GM12878 (cell line): ENCODE measurements at regions not wholly inside any gene's neighbourhood (a gene's known extent, or its start where the extent isn't known, plus 50 kb on each side); places are given as distances from the start of the nearest gene placed in this dataset.

ENCODE experiments used
- BHLHE40 ChIP-seq, 2 experiments: fragments of 450-650 bp in 1 of 2; IDR thresholded peaks; 2 replicates each; pipeline ENCODE4 v1.6.1; 2011 to 2017; ENCODE audit warnings: low read depth in 2 of 2, borderline replicate concordance in 1 of 2, improper control_type of control experiment in 1 of 2, low read length in 1 of 2, mild to moderate bottlenecking in 1 of 2
- ETV6 ChIP-seq, 2 experiments: fragments of 450-650 bp in 1 of 2; IDR thresholded peaks in 1 of 2; conservative IDR thresholded peaks in 1 of 2; 2 replicates each; pipeline ENCODE4 v1.6.1; 2014; ENCODE audit warnings: antibody characterized with exemption in 1 of 2, borderline replicate concordance in 1 of 2, low read depth in 1 of 2, mild to moderate bottlenecking in 1 of 2, moderate library complexity in 1 of 2
- HDAC6 ChIP-seq: fragments of 200-600 bp; sonication (generic); IDR thresholded peaks from one replicate; pipeline ENCODE4 v1.8.0; 2017; ENCODE audit warnings: antibody characterized with exemption; ENCODE audit not compliant: unreplicated experiment
- KDM1A ChIP-seq: fragments of 200-600 bp; sonication (generic); IDR thresholded peaks from 2 replicates; pipeline ENCODE4 v1.6.1; 2016; ENCODE audit warnings: borderline replicate concordance
- PAX8 ChIP-seq: fragments of 450-650 bp; IDR thresholded peaks from 2 replicates; pipeline ENCODE4 v1.6.1; 2017; ENCODE audit warnings: mild to moderate bottlenecking, moderate library complexity
- POLR2AphosphoS5 ChIP-seq: IDR thresholded peaks from 2 replicates; pipeline ENCODE4 v1.6.1; 2011; ENCODE audit warnings: mild to moderate bottlenecking, low read length, inconsistent platforms
- SIN3A ChIP-seq: IDR thresholded peaks from 2 replicates; pipeline ENCODE4 v1.6.1; 2012; ENCODE audit warnings: low read depth, low read length, improper control_type of control experiment
- SIX5 ChIP-seq: IDR thresholded peaks from 2 replicates; pipeline ENCODE4 v1.6.1; 2011; ENCODE audit warnings: mild to moderate bottlenecking, low read depth, low read length, moderate library complexity; ENCODE audit not compliant: severe bottlenecking
- SMC3 ChIP-seq: IDR thresholded peaks from 2 replicates; pipeline ENCODE4 v1.6.1; 2011; ENCODE audit warnings: low read length, improper control_type of control experiment, borderline replicate concordance
- TF ChIP-seq, protein P1 (sequence below), 3 experiments: IDR thresholded peaks in 2 of 3; conservative IDR thresholded peaks in 1 of 3; 2 replicates each; pipeline ENCODE4 v1.5.1; 2011; ENCODE audit warnings: low read depth in 3 of 3, low read length in 3 of 3, mild to moderate bottlenecking in 3 of 3, control low read depth in 2 of 3, moderate library complexity in 2 of 3, inconsistent platforms in 1 of 3, mixed read lengths in 1 of 3; ENCODE audit not compliant: control insufficient read depth in 2 of 3, insufficient read depth in 1 of 3; ENCODE audit errors: extremely low read depth in 1 of 3
- TF ChIP-seq, protein P2 (sequence below): IDR thresholded peaks from 2 replicates; pipeline ENCODE4 v1.6.1; 2011; ENCODE audit warnings: low read depth, mild to moderate bottlenecking, low read length, moderate library complexity, borderline replicate concordance; ENCODE audit errors: extremely low read depth

DNA sequence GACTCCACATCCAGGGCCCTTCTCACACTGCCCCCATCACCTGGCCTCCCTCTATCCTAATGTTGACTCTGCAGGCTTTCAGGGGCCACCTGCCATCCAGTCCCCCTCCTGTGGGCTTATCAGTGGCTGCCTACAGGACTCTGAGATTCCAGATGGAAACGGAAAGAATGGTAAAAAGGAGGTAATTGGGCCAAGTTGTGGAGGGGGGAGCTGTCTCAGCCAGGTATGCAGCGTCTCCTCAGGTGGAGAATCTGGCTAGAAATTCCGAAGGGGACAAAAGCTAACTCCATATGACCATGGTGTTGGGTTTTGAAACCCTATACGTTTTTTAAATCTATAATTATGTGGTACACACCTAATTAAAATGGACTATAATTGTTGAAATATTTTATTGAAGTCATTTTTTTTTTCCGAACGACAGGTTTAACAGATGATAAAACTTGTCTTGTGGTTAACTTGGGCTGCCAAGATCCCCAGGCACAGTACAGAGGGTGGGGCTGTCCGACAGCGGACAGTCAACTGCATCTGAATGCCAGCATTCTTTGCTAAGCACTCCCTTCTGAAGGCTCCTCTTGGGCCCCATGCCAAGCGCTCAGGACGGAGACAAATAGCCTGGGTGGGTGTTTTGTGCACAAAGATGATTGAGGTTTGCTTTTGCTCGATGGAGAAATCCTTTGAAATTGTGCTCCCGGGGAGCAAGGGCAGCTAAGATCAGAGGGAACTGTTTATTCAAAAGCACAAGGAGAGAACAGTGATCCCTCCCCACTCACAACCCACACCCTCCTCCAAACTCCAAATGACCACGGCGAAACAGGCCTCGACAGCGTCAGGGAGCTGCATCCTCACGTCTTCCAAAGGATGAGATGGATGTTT is 365.6 kb downstream of the BCL11B start:
- TF ChIP-seq HDAC6 (no peak), SIN3A (no peak), ETV6 (conservative IDR thresholded peaks at IDR 0.05 in 1 of 2, IDR thresholded peaks at IDR 0.05 in 1 of 2; ENCODE audit: borderline replicate concordance in 1 of 2, low read depth in 1 of 2) (no peak), SMC3 (no peak), POLR2AphosphoS5 (no peak), KDM1A (no peak), BHLHE40 (IDR thresholded peaks at IDR 0.05; ENCODE audit: borderline replicate concordance in 1 of 2, low read depth in 2 of 2, low read length in 1 of 2) (no peak), PAX8 (no peak), SIX5 (no peak)
- TF ChIP-seq, protein P1, sequence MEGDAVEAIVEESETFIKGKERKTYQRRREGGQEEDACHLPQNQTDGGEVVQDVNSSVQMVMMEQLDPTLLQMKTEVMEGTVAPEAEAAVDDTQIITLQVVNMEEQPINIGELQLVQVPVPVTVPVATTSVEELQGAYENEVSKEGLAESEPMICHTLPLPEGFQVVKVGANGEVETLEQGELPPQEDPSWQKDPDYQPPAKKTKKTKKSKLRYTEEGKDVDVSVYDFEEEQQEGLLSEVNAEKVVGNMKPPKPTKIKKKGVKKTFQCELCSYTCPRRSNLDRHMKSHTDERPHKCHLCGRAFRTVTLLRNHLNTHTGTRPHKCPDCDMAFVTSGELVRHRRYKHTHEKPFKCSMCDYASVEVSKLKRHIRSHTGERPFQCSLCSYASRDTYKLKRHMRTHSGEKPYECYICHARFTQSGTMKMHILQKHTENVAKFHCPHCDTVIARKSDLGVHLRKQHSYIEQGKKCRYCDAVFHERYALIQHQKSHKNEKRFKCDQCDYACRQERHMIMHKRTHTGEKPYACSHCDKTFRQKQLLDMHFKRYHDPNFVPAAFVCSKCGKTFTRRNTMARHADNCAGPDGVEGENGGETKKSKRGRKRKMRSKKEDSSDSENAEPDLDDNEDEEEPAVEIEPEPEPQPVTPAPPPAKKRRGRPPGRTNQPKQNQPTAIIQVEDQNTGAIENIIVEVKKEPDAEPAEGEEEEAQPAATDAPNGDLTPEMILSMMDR (IDR thresholded peaks at IDR 0.05 in 2 of 3, conservative IDR thresholded peaks at IDR 0.05 in 1 of 3; ENCODE audit: control insufficient read depth in 2 of 3, extremely low read depth in 1 of 3, insufficient read depth in 1 of 3, low read depth in 3 of 3, low read length in 3 of 3) = no peak
- TF ChIP-seq, protein P2, sequence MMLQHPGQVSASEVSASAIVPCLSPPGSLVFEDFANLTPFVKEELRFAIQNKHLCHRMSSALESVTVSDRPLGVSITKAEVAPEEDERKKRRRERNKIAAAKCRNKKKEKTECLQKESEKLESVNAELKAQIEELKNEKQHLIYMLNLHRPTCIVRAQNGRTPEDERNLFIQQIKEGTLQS = no peak
